PC-9 (cell line): ENCODE measurements at regions not wholly inside any gene's neighbourhood (a gene's known extent, or its start where the extent isn't known, plus 50 kb on each side); places are given as distances from the start of the nearest gene placed in this dataset.

Experiments
- BruUV-seq: library from RNA; stranded (reverse); fragments of 400-500 nt; replicated peaks from 2 replicates; lab custom pipeline; 2021; lab: Mats Ljungman, UMichigan
- CTCF ChIA-PET: fragments of 300-600 bp; sonication (Branson Sonifier 250); formaldehyde crosslinking; loops from one replicate; lab custom pipeline; 2022; ENCODE audit warnings: antibody characterized with exemption; lab: Charles Lee
- POLR2A ChIA-PET: fragments of 300-600 bp; sonication (Branson Sonifier 250); formaldehyde crosslinking; loops from one replicate; lab custom pipeline; 2022; ENCODE audit warnings: antibody characterized with exemption; ENCODE audit not compliant: unreplicated experiment; lab: Charles Lee
- DNase-seq, 2 experiments: peaks; one replicate each; pipeline versions ENCODE4 v3.0.0 to v3.0.0-alpha.2; 2015 to 2022; ENCODE audit warnings: mixed read lengths in 1 of 2
- H2AFZ ChIP-seq: fragments of 200-600 bp; sonication (generic); 2 replicates; pipeline ENCODE4 v1.8.1; 2017; ENCODE audit warnings: antibody characterized with exemption
- H3F3A ChIP-seq: fragments of 200-600 bp; sonication (generic); 2 replicates; pipeline ENCODE4 v1.8.1; 2017; ENCODE audit warnings: antibody characterized with exemption, mild to moderate bottlenecking, low read depth; ENCODE audit not compliant: insufficient read depth
- H3K27ac ChIP-seq: fragments of 200-600 bp; sonication (generic); 2 replicates; pipeline ENCODE4 v1.6.1; 2016; ENCODE audit warnings: mixed run types
- H3K27me3 ChIP-seq: fragments of 200-600 bp; sonication (generic); 2 replicates; pipeline ENCODE4 v1.6.1; 2016; ENCODE audit warnings: low read depth, mixed run types; ENCODE audit not compliant: insufficient read depth
- H3K36me3 ChIP-seq: fragments of 200-600 bp; sonication (generic); 2 replicates; pipeline ENCODE4 v1.6.1; 2016; ENCODE audit warnings: low read depth, mixed run types
- H3K4me1 ChIP-seq: fragments of 200-600 bp; sonication (generic); replicated peaks from 2 replicates; pipeline ENCODE4 v1.6.1; 2016; ENCODE audit warnings: mixed run types; ENCODE audit not compliant: insufficient read depth
- H3K4me2 ChIP-seq: fragments of 200-600 bp; sonication (generic); 2 replicates; pipeline ENCODE4 v1.6.1; 2017; ENCODE audit warnings: mixed run types
- H3K4me3 ChIP-seq: fragments of 200-600 bp; sonication (generic); 2 replicates; pipeline ENCODE4 v1.6.1; 2016; ENCODE audit warnings: mixed run types
- H3K79me2 ChIP-seq: fragments of 200-600 bp; sonication (generic); 2 replicates; pipeline ENCODE4 v1.6.1; 2017; ENCODE audit warnings: low read depth, mixed run types
- H3K9me2 ChIP-seq: fragments of 200-600 bp; sonication (generic); 2 replicates; pipeline ENCODE4 v1.8.1; 2017; ENCODE audit warnings: mild to moderate bottlenecking; ENCODE audit not compliant: insufficient read depth
- H3K9me3 ChIP-seq: fragments of 200-600 bp; sonication (generic); 2 replicates; pipeline ENCODE4 v1.8.1; 2016; ENCODE audit warnings: low read depth; ENCODE audit not compliant: insufficient read depth
- H4K20me1 ChIP-seq: fragments of 200-600 bp; sonication (generic); 2 replicates; pipeline ENCODE4 v1.8.1; 2017; ENCODE audit not compliant: insufficient read depth
- CTCF ChIP-seq: fragments of 200-600 bp; sonication (generic); conservative IDR thresholded peaks from 2 replicates; pipeline ENCODE4 v1.6.1; 2017; ENCODE audit warnings: mixed run types, antibody characterized with exemption, mild to moderate bottlenecking, moderate library complexity
- EZH2 ChIP-seq: fragments of 200-600 bp; sonication (generic); IDR thresholded peaks from 2 replicates; pipeline ENCODE4 v1.8.0; 2017; ENCODE audit warnings: antibody characterized with exemption, low read depth
- intact Hi-C: fragments of 100-400 bp; cut with micrococcal nuclease; formaldehyde crosslinking; loops from one replicate; pipeline ENCODE4 v1.10.0; 2022; ENCODE audit not compliant: unreplicated experiment

GRCh38 chr13:109899748-109900147 lies 113.4 kb upstream of the IRS2 start:
- no peaks in the 10 kb centered on the region for H3F3A ChIP-seq
- H3K36me3 ChIP-seq: no peaks in the 10 kb centered on the region
- no peaks in the 10 kb centered on the region for H3K27me3 ChIP-seq
- no peak overlapping the region for H3K4me3 ChIP-seq
- no TSS peak for BruUV-seq
- H2AFZ ChIP-seq: no peak overlapping the region
- DNase-seq: no peak
- ChIA-PET CTCF (no interaction called here), POLR2A (no interaction called here)
- H3K4me1 ChIP-seq: 0 out of 2 replicates have a peak, but pooled peaks cover 5% of the 10 kb centered on the region
- H4K20me1 ChIP-seq: no peaks in the 10 kb centered on the region
- H3K9me3 ChIP-seq: no peaks in the 10 kb centered on the region
- H3K79me2 ChIP-seq: no peaks in the 10 kb centered on the region
- H3K4me2 ChIP-seq: no peak overlapping the region
- H3K27ac ChIP-seq: no peak overlapping the region
- TF ChIP-seq EZH2 (no peak), CTCF (no peak)
- intact Hi-C loops: no loop called here
- H3K9me2 ChIP-seq: no peaks in the 10 kb centered on the region

GRCh38 chr13:109899316-109899715 lies 112.9 kb upstream of the IRS2 start:
- Histone ChIP-seq H3K79me2 (no peaks in the 10 kb centered on the region), H3K4me1 (0 out of 2 replicates have a peak, but pooled peaks cover 5% of the 10 kb centered on the region), H3K9me3 (no peaks in the 10 kb centered on the region), H3K27me3 (no peaks in the 10 kb centered on the region), H2AFZ (no peak overlapping the region), H3K4me2 (no peak overlapping the region), H4K20me1 (no peaks in the 10 kb centered on the region), H3F3A (no peaks in the 10 kb centered on the region), H3K4me3 (no peak overlapping the region), H3K36me3 (no peaks in the 10 kb centered on the region), H3K27ac (no peak overlapping the region), H3K9me2 (no peaks in the 10 kb centered on the region)
- DNase-seq: no peak
- no TSS peak for BruUV-seq
- intact Hi-C loops: no loop called here
- CTCF ChIA-PET: no interaction called here
- POLR2A ChIA-PET: no interaction called here
- no peak for TF ChIP-seq EZH2
- no peak for TF ChIP-seq CTCF

GRCh38 chr13:109897988-109898624 lies 111.7 kb upstream of the IRS2 start:
- no peaks in the 10 kb centered on the region for H3K9me2 ChIP-seq
- H3K4me1 ChIP-seq: 0 out of 2 replicates have a peak, but pooled peaks cover 5% of the 10 kb centered on the region
- no peak for DNase-seq
- H3K36me3 ChIP-seq: no peaks in the 10 kb centered on the region
- POLR2A ChIA-PET: no interaction called here
- peak overlapping the region; percentile 28; the same call in 1 of the 2 replicates for H2AFZ ChIP-seq
- H3K27me3 ChIP-seq: no peaks in the 10 kb centered on the region
- CTCF ChIA-PET: interaction anchor here (0.6 kb wide), 1 partner anchor 1519 kb away, joined by 21 read pairs; no protein-coding TSS in a partner anchor
- H3K9me3 ChIP-seq: no peaks in the 10 kb centered on the region
- no peak overlapping the region for H3K4me2 ChIP-seq
- no peak for TF ChIP-seq EZH2
- TF ChIP-seq CTCF: no peak
- intact Hi-C loops: no loop called here
- no peak overlapping the region for H3K4me3 ChIP-seq
- H3F3A ChIP-seq: no peaks in the 10 kb centered on the region
- no peak overlapping the region for H3K27ac ChIP-seq
- H3K79me2 ChIP-seq: no peaks in the 10 kb centered on the region
- BruUV-seq: no TSS peak
- H4K20me1 ChIP-seq: no peaks in the 10 kb centered on the region
